ENCODE measurements at regions not wholly inside any gene's neighbourhood (a gene's known extent, or its start where the extent isn't known, plus 50 kb on each side); places are given as distances from the start of the nearest gene placed in this dataset.

DNA sequence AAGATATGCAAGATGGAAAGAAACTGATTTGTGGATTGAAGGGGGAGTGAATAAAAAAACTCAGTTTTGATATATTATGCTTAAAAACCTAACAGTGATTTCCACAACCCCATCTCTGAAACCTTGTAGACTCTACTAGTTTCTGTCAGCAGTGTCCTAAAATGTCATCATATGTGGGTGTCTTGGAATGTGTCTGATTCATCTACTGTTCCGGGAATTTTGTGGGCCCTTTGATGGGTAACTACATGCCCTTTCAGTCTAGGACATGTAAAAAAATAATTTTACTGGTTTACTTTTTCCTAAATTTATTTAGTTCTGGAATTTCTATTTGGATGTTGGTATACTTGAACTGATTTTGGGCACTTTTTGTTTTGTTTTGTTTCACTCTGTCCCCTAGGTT lies 118.9 kb upstream of the NMUR2 start:
- TF ChIP-seq, protein P1, sequence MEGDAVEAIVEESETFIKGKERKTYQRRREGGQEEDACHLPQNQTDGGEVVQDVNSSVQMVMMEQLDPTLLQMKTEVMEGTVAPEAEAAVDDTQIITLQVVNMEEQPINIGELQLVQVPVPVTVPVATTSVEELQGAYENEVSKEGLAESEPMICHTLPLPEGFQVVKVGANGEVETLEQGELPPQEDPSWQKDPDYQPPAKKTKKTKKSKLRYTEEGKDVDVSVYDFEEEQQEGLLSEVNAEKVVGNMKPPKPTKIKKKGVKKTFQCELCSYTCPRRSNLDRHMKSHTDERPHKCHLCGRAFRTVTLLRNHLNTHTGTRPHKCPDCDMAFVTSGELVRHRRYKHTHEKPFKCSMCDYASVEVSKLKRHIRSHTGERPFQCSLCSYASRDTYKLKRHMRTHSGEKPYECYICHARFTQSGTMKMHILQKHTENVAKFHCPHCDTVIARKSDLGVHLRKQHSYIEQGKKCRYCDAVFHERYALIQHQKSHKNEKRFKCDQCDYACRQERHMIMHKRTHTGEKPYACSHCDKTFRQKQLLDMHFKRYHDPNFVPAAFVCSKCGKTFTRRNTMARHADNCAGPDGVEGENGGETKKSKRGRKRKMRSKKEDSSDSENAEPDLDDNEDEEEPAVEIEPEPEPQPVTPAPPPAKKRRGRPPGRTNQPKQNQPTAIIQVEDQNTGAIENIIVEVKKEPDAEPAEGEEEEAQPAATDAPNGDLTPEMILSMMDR (optimal IDR thresholded peaks at IDR 0.05 in 1 of 3, IDR thresholded peaks at IDR 0.05 in 1 of 3, conservative IDR thresholded peaks at IDR 0.05 in 1 of 3; ENCODE audit: extremely low read depth in 1 of 3, insufficient read depth in 2 of 3, low read length in 3 of 3) = no peak
- TF ChIP-seq EZH2 (IDR thresholded peaks at IDR 0.05; ENCODE audit: low read length) = no peak
